HG02759 (cell line): ENCODE measurements at regions not wholly inside any gene's neighbourhood (a gene's known extent, or its start where the extent isn't known, plus 50 kb on each side); places are given as distances from the start of the nearest gene placed in this dataset.

Experiments used
- ATAC-seq: cut with Tn5 transposase; IDR thresholded peaks from one replicate; pipeline ENCODE4 v1.9.1; 2021; ENCODE audit warnings: mild to moderate bottlenecking, moderate library complexity; ENCODE audit not compliant: unreplicated experiment

DNA sequence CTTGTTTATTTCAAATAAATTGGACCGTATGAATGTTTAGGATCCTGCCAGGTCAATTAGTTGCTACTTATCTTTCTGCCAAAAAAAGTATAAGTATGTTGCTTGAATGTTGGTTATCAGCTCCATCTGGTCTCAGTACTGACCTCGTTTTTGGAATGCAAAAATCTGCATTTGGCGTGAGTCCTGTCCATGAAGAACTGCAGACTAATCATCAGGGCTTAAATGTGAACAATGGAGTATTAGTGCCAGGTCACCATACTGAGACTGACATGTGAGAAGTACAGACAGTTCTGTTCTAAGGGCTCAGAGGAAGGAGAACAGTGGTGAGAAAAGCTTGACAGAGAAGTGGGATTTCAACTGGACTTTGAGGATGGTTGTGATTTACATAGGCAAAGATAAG lies 393.1 kb upstream of the SLC14A2 start:
- ATAC-seq = no peak

DNA sequence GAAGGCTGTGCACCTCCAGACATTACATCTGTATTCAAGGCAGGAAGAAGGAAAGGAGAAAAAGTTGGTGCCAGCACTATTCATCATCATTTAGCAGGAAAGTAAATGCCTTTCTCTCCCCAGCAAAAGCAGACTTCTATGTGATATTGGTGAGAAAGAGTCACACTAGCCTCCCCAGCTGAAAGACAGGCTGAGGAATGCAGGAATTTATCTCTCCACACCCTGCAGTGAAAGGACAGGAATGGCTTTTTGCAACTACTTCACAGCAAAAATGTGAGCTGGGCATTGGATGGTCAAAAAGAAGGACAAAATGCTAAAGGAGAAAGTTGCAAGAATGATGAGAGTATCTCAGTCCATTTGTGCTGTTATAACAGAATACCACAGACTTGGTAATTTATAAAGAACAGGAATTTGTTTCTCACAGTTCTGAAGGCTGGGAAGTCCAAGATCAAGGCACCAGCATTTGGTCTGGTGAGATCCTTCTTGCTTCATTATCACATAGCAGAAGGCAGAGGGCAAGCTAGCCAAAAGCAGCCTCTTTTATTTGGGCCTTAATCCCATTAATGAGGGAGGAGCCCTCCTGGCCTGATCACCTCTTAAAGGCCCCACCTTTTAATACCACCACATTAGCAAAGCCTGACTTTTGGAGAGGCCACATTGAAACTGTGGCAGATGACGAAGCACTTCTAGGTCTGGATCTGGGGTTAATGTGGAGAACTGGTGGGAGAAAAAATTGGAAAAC lies 388.1 kb upstream of the SLC14A2 start:
- ATAC-seq = no peak

DNA sequence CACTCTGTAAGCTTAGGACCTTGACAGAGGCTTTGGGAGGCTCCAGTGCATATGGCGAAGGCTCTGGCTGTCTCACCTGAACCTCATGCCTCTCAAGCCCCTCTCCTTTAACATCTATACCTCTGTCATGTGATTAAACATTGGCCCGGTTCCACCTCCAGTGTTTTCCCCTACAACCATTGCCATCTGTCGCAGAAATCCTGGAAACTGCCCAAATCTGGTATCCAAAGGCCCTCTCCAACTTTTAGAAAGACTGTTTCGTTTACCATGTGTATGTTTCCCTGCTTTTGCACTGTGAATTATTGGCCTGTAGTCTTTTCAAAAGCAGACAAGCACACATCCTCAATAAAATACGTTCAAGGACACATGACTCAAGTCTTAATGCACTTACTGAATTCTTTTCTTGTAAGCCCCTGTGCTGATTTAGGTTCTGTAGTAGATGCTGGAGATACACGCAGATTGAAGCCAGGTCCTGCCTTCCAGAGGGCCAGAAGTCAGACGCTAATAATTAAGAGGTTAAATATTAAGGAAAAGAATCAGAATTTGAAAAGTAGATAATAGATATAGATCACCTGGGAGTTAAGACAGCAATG lies 386.4 kb upstream of the SLC14A2 start:
- no peak for ATAC-seq

DNA sequence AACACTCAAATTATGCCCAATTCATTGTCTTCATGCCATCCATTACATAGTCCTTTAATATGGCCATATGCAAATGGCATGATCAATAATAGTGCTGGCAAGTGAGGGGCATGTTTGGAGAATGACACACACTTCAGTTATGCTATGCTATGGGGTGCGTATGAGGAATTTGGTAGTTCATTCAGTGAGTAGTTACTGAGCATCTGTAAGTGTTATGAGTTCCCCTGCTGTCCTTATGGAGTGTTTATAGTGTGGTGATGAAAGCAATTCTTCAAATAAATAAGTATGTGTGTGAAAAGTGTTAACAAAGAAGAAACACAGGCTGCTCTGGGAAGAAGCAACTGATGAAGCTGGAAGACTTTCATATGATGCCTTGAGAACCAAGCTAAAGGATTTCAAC lies 383.7 kb upstream of the SLC14A2 start:
- no peak for ATAC-seq

DNA sequence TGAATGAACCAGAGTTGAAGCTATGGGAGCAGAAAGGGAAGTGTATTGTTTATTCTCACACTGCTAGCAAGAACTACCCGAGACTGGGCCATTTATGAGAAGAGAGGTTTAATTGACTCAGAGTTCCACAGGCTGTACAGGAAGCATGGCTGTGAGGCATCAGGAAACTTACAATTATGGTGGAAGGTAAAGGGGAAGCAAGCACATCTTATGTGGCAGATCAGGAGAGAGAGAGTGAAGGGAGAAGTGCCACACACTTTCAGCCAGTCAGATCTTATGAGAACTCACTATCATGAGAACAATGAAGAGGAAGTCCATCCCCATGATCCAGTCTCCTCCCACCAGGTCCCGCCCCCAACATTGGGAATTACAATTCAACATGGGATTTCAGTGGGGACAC lies 383.2 kb upstream of the SLC14A2 start:
- no peak for ATAC-seq

DNA sequence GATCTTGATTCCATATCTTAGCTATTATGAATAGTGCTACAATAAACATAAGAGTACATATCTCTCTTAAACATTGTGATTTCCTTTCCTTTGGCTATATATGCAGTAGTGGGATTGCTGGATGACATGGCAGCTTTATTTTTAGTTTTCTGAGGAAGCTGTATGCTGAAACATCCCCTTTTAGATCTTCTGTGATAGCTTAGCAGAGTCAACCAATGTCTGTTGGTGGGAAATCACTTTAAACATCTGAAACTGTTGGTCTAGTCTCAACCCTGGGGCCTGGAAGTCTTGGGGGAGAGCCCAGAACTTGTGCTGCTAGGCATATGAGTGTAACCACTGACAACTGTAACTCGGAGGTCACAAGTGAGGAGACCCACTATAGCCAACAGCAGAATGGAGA lies 378.6 kb upstream of the SLC14A2 start:
- no peak for ATAC-seq

DNA sequence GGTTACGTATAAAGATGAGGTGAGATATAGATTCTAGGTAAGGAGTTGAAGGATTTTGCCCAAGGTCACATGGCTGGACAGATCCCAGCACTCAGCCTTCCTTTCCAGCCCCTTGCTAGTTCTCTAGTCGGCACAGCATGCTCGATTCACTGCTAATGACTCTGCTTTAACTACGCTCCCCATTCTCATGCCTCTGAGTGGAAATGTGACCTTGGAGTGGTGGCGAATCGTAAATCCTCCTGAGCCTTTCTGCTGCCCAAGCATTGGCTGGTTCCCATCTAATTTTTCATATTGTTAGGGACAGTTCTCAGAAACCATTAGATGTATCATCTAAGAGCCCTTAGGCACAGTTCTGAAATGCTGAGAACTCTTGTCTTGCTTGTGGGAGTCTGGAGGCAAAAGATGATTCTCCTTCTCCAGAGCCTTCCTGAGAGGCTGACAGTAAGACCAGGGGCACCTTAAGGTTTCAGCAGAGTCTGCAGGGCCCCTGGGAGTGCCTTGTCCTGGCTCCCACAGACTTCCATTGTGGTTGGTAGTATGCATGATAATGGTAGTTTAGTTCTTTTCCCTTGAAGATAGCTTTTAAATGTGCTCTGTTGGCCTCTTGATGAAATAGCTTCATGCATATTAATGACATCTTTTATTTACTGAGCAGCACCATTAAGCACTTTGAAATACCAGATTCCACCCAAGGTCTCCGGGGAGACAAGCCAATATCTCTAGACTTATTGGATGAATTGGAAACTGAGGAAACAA lies 377.8 kb upstream of the SLC14A2 start:
- no peak for ATAC-seq

DNA sequence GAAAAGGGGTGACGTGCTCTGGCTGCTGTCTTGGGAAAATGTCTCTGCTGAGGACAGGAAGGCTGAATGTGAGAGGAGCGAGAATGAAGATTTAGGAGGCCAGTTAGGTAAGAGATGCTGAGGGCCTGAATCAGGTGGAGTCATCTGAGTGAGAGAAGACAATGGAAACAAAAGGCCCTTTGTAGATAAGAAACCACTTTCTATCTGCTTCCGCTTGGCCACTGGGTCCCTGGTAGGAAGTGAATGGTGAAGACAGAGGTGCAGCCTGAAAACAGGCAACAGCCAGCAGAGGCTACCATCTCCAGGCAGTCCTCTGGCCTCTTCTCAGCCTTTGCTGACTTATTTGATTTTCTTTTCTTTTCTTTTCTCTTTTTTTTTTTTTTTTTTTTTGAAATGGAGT lies 374.0 kb upstream of the SLC14A2 start:
- ATAC-seq = no peak

DNA sequence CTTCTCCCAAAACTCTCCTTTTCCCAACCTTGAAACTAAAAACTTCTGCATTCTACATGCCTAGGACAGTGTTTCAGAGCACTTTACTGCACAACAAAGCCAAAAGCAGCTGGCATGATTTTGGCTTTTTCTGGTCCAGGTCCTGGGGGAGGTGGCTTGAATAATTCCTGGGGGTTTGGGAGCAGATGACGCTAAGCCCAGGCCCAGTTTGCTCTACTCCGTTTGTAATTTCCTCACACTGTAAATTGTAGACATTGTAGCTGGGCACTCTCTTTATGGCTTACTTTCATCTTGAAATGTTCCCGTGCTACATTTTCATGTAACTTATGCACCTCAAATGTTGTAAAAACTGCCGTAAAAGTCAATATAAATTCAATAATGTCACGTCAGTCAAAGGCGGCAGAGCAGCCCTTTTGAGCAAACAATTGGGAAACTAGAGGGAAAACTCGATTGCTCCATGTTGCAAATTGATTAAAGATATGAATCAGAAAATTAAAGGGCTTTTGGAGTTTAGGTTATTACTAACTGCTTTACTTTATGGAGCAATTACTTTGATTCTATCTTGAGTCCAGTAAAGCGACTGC lies 373.2 kb upstream of the SLC14A2 start:
- ATAC-seq = no peak

DNA sequence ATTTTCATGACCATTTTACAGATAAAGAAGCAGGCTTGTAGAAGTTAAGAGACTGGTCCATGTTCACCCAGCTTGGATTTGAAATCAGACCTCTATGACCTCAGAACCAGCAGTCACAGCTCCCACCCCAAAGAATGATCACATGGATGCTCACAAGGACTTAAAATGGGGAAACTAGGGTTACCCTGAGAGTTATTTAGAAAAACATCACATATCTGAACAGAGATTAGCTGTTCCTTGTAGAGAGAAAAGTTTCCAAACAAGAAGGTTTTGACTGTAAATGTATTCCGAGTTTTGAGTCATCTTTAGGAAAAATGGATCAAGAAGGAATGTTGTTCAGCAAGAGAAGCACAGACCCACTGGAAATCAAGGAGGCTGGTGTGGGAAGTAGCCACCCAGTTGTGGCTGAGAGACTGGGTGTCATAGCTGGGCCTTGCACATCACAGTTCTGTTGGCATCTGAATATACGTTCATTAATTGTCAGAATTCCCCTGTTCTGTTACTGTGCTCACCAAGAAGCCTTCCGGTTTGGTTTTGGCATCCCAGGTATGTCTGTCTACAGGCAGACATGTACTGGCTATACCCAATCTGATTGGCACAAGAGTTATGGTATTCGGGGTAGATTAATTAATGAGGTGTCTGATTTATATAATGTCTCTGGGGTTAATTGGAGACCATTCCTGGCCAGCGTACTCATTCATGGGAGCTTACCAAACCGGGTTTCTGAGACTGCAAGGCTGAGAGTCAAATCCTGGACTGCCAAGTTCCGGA lies 371.8 kb upstream of the SLC14A2 start:
- no peak for ATAC-seq

DNA sequence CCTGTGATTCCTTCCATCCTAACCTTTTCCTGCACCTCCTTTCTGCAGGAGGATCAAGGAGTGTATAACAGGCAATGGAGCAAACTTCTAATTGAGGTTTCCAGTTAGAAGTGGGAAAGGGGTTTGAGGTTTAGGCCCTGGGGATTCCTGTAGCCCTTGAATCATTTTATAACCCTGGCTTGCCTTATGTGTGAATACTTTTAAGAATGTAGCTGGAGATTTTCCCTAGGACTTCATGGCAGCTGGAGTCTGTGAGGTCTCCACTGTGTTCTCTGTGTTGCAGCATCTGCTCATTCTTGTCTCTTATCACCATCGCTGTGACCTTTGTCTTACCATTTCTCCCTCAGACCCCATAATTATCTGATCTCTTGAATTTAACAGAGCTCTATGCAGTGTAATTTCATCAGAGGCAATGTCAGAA lies 370.2 kb upstream of the SLC14A2 start:
- no peak for ATAC-seq

DNA sequence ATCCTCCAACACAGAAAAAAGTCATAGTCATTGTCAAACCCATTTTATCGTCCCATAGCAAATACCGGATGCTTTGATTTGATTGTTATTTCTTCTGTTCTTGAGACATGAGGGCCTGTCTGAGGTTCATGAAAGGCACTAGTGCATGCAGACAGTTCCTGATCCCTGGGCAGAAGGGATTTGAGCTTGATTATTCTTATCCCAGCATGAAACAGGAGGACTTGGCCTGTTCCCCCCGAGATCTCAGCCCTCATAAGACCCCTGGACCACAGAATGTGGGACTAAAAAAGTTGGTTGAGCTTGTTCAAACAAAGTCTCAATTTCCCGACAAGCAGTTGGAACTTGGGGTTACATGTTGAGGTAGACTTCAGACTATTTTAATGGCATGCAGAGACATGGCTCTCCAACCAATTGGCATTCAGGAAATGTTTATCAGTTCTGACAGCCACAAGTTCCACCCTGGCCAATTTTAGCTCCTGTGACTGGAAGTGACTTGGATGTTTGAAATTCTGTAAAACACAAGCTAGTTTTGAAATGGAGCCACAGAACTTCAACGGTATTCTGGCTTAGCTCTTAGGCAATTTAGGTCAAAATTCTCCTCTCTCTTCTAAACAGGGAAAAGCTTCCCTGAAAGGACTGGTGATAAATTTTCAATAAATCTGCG lies 366.9 kb upstream of the SLC14A2 start:
- no peak for ATAC-seq

DNA sequence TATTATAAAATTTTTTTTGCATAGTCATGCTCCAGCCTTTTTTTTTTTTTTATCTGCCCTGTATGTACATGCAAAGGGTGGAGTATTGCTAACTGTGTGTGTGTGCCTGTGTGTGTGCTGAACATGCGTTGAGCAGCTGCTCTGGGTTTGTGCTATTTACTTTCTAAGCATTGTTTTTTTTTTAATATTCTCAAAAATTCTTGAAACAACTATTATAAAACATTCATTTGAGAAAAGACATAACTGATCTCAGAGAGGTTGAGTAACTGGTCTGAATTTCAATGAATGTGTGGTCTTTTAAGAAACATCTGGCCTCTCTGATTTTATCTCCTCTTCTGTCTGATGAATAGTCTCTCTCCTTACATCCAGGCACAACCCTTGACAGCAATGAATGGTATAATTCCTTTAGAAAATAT lies 366.0 kb upstream of the SLC14A2 start:
- no peak for ATAC-seq

DNA sequence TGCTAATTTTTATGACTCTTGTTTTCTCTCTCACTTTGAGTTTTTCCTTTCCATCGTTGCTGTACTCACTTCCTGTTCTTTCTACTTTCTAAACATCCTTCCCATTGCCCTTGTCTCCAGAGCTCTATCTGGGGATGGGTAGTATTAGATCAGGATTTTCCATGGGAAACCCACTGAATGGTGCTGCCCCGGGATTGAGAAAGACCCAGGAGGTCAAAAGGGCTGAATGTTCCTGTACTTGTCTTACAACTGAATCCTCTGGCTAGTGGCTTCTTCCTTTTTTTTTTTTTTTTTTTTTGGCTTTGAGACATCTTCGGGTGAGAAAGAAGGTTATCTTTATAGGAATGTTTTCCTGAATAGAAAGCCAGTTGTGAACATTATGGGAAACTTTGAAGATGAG lies 364.8 kb upstream of the SLC14A2 start:
- no peak for ATAC-seq

DNA sequence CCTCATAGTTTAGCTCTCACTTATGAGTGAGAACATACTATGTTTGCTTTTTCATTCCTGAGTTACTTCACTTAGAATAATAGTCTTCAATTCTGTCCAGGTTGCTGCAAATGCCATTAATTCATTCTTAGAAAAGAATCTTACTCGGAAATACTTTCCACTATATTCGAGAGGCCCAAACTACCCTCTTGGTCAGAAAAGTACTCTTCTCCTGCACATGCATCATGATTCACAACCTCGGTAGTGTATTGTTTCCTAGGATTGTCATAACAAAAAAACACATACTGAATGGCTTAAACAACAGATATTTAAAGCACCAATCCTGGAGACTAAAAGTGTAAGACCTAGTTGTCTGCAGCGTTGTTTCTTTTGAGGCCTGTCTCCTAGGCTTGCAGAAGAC lies 364.0 kb upstream of the SLC14A2 start:
- ATAC-seq = no peak

DNA sequence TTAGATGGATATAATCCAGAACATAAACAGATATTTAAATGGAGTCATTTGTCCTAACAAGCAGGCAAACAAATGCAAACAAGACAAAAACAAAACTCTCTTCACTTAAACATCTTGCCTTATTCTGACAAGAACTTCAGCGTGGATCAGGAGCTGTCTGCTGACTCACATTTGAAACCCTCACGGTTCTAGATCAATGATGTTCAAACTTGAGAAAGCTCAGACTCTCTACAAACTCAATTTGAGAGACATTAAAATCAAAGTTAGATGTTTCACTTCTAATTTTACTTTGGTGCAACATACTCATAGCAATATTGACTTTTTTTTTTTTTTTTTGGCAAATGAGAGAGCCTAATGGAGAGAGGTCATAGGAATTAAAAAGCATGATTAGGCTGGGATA lies 362.8 kb upstream of the SLC14A2 start:
- ATAC-seq = no peak

DNA sequence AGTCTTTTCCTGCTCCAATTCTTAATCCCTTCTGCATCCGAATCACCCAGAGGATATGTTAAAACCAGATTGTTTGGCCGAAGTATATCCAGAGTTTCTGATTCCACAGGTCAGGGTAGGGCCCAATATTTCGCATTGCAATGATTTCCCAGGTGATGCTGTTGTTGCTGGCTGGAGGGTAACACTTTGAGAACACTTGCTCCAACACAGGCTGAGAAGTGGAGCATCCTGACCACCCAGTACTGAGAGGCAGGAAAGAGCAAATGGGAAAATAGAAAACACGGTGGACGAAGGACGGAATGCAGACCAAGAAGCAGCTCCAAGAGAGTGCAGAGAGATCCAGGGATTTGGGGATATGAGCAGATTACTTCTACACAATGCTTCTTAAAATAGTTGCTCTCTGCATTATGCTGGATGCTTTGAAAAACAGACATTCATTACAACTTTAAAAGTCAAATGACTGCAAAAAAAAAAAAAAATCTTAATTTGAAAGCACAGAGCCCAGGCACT lies 362.2 kb upstream of the SLC14A2 start:
- no peak for ATAC-seq

DNA sequence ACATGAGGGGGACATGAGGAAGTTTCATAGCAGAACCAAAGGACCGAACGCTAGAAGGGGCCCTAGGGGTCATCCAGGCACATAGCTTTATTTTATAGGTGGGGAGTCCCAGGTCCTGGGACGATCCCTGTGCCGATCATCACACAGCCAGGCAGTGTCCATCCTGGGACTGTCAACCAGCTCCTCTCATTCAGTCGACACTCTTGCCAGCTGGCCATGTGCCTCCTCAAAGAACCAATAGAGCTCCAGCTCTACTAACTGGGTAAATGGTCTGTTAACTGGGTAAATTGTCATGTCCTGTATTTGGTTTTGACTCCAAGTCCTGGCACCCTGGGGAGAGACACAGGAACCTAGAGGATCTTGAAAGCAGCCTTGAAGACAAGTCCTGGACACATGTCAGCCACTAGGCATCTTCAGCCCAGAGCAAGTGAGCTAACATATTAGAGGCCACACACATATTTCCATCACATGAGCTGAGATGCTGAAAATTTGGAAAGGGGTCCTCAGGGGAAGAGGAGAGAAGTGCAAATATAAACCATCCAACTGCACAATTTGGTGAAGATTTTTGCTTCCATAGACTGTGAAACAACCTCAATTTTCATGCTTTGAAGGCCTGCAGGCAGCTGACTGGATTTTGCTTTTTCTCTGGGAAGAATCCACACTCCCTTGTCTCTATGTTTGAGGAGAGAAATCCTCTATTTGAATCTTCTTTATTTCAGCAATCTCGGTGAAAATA lies 361.1 kb upstream of the SLC14A2 start:
- no peak for ATAC-seq

DNA sequence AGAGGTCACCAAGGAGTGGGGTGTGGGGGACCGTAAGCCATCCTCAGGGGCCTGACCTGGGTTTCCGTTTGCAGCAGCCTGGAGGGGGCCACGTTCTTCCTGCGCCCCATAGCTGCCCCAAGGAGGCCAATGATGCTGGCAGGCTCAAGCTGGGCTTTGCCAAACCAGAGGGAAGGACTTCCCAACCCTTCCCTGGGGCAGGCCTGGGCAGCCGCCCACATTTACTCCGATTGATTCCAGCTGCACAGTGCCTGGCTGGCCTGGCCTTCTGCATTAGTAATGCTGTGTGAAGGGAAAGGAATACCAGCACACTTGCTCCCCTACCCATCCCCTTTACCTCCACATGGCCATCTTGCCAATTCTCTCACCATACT lies 360.6 kb upstream of the SLC14A2 start:
- ATAC-seq = no peak
